ENCODE measurements at regions not wholly inside any gene's neighbourhood (a gene's known extent, or its start where the extent isn't known, plus 50 kb on each side); places are given as distances from the start of the nearest gene placed in this dataset.

- TF ChIP-seq POLR2A (IDR thresholded peaks at IDR 0.05) (no peak), CTCF (IDR thresholded peaks at IDR 0.05) (no peak)
Measured at GRCh38 chr2:196266351-196266750, 95.0 kb upstream of the STK17B start.
